ENCODE measurements at regions not wholly inside any gene's neighbourhood (a gene's known extent, or its start where the extent isn't known, plus 50 kb on each side); places are given as distances from the start of the nearest gene placed in this dataset.

DNA sequence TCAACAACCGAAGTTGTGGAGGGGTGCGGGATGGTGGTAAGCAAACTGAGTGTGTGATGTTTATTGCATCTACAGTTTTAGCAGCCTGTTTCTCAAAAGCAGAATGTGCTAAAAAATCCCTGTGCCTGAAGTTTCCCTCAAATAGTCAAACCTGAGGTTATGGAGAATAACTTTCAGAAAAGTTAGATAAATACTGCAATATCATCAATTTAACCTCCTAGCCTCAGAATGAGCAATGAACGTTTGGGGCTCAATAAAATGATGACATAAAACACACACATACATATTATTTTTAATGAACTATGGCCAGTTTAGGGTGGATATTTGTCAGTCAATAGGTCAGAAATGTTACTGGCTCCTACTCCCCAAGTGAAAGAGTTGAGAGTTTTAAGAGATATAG is 201.6 kb downstream of the SEMA6D start:
- TF ChIP-seq, protein P1, sequence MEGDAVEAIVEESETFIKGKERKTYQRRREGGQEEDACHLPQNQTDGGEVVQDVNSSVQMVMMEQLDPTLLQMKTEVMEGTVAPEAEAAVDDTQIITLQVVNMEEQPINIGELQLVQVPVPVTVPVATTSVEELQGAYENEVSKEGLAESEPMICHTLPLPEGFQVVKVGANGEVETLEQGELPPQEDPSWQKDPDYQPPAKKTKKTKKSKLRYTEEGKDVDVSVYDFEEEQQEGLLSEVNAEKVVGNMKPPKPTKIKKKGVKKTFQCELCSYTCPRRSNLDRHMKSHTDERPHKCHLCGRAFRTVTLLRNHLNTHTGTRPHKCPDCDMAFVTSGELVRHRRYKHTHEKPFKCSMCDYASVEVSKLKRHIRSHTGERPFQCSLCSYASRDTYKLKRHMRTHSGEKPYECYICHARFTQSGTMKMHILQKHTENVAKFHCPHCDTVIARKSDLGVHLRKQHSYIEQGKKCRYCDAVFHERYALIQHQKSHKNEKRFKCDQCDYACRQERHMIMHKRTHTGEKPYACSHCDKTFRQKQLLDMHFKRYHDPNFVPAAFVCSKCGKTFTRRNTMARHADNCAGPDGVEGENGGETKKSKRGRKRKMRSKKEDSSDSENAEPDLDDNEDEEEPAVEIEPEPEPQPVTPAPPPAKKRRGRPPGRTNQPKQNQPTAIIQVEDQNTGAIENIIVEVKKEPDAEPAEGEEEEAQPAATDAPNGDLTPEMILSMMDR (conservative IDR thresholded peaks at IDR 0.05; ENCODE audit: low read length): no peak
- TF ChIP-seq EZH2phosphoT487 (IDR thresholded peaks at IDR 0.05; ENCODE audit: borderline replicate concordance): no peak

Data from Loucy (cell line).